Activated CD4-positive, alpha-beta memory T cell treated with anti-CD3 and anti-CD28 coated beads, Interleukin-2, amount 10 ng/mL, durations not matched to agents 7 days and 5 days (primary cell): ENCODE measurements at regions not wholly inside any gene's neighbourhood (a gene's known extent, or its start where the extent isn't known, plus 50 kb on each side); places are given as distances from the start of the nearest gene placed in this dataset.
A peak's percentile ranks its signal among the peaks of the same experiment; 100 is the strongest.

ENCODE experiments used
- CTCF ChIA-PET: fragments of 350-600 bp; sonication (Branson Sonifier 250); formaldehyde crosslinking; loops from one replicate; lab custom pipeline; 2021; ENCODE audit warnings: antibody characterized with exemption, inconsistent platforms; lab: Charles Lee
- POLR2A ChIA-PET: fragments of 350-600 bp; sonication (Branson Sonifier 250); formaldehyde crosslinking; loops from one replicate; lab custom pipeline; 2021; ENCODE audit warnings: antibody characterized with exemption; lab: Charles Lee
- DNase-seq: peaks from one replicate; pipeline ENCODE4 v3.0.0-alpha.2; 2020
- H3K27ac Mint-ChIP-seq: one replicate; pipeline ENCODE4 v1.8.0; 2021; ENCODE audit warnings: mild to moderate bottlenecking, mixed read lengths
- H3K27me3 Mint-ChIP-seq: one replicate; pipeline ENCODE4 v1.8.0; 2021; ENCODE audit warnings: mixed read lengths
- H3K36me3 Mint-ChIP-seq: one replicate; pipeline ENCODE4 v1.8.0; 2021; ENCODE audit warnings: low read depth, mixed read lengths
- H3K4me1 Mint-ChIP-seq: one replicate; pipeline ENCODE4 v1.8.0; 2021; ENCODE audit warnings: mixed read lengths
- H3K4me3 Mint-ChIP-seq: one replicate; pipeline ENCODE4 v1.8.0; 2021; ENCODE audit warnings: mild to moderate bottlenecking, mixed read lengths
- H3K9me3 Mint-ChIP-seq: one replicate; pipeline ENCODE4 v1.8.0; 2021; ENCODE audit warnings: mixed read lengths

DNA sequence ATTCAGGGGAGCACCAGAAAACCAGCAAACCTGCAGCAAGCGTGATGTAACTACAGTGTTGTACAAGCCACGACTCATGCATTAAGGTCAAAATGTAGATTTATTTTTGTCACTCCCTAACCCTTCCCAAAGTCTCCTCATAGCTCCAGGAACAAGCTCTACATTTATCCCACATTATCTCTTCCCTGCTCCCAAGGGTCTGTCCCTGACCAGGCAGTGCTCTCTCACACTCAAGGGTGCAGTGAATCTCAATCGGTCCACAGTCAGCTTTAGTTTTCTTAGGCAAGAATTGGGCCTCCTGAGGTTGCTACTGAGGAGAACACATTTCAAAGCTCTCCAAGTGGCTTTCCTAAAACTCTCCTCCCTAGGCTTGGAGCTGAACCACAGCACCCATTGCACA, 219.4 kb downstream of the NHLRC3 start:
- Mint-ChIP-seq H3K9me3 (no peaks in the 10 kb centered on the region), H3K36me3 (no peaks in the 10 kb centered on the region), H3K4me1 (peaks cover 11% of the 10 kb centered on the region), H3K27me3 (peaks cover 2% of the 10 kb centered on the region), H3K4me3 (no peak overlapping the region), H3K27ac (no peak overlapping the region)
- no peak for DNase-seq
- POLR2A ChIA-PET = no interaction called here
- CTCF ChIA-PET = no interaction called here

DNA sequence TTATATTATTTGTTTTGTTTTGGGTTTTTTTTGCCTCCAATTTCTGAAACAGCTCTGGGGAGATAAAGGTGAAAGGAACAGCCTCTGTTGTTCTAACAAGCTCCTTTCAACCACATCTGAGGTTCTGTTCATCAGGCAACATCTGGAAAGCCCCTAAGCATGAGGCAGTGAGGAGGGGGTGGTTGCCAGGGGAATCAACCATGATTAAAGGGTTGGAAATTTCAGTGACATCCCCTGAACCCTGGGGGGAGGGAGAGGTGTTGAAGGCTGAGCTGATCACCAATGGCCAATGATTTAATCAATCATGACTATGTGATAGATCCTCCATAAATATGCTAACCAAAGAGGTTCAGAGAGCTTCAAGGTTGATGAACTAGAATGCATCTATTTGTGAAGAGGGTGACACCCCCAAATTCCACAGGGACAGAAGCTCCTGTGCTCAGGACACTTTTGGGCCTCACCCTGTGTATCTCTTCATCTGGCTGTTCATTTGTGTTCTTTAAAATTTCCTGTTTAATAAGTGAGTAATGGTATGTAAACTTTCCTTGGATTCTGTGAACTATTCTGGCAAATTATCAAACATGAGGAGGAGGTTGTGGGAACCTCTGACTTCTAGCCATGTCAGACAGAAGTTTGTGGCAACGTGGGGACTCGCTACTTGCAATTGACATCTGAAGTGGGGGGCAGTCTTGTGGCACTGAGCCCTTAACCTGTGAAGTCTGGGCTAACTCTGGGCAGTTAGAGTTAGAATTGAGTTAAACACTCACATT, 221.3 kb downstream of the NHLRC3 start:
- Mint-ChIP-seq H3K27me3 (peaks cover 4% of the 10 kb centered on the region), H3K4me1 (peaks cover 11% of the 10 kb centered on the region), H3K9me3 (no peaks in the 10 kb centered on the region), H3K36me3 (no peaks in the 10 kb centered on the region), H3K4me3 (no peak overlapping the region), H3K27ac (no peak overlapping the region)
- no peak for DNase-seq
- POLR2A ChIA-PET = no interaction called here
- CTCF ChIA-PET = interaction anchor here (0.6 to 1.0 kb wide), 2 partner anchors 114 to 211 kb away, joined by 3 read pairs; no protein-coding TSS in a partner anchor

GRCh38 chr13:39263033-39263432, 224.8 kb downstream of the NHLRC3 start:
- no peaks in the 10 kb centered on the region for H3K9me3 Mint-ChIP-seq
- no peak overlapping the region for H3K27ac Mint-ChIP-seq
- H3K4me3 Mint-ChIP-seq = no peak overlapping the region
- H3K4me1 Mint-ChIP-seq = peaks cover 6% of the 10 kb centered on the region
- POLR2A ChIA-PET = no interaction called here
- peaks cover 4% of the 10 kb centered on the region for H3K27me3 Mint-ChIP-seq
- peak; percentile 38 for DNase-seq
- CTCF ChIA-PET = interaction anchor here (1.0 kb wide), 1 partner anchor 120 kb away, joined by 3 read pairs; no protein-coding TSS in a partner anchor
- H3K36me3 Mint-ChIP-seq = no peaks in the 10 kb centered on the region

GRCh38 chr13:39263531-39263930, 225.3 kb downstream of the NHLRC3 start:
- ChIA-PET CTCF (interaction anchor here (1.0 kb wide), 1 partner anchor 121 kb away, joined by 3 read pairs; no protein-coding TSS in a partner anchor), POLR2A (no interaction called here)
- Mint-ChIP-seq H3K27me3 (peaks cover 5% of the 10 kb centered on the region), H3K9me3 (no peaks in the 10 kb centered on the region), H3K27ac (no peak overlapping the region), H3K4me1 (peaks cover 6% of the 10 kb centered on the region), H3K36me3 (no peaks in the 10 kb centered on the region), H3K4me3 (no peak overlapping the region)
- DNase-seq = no peak

DNA sequence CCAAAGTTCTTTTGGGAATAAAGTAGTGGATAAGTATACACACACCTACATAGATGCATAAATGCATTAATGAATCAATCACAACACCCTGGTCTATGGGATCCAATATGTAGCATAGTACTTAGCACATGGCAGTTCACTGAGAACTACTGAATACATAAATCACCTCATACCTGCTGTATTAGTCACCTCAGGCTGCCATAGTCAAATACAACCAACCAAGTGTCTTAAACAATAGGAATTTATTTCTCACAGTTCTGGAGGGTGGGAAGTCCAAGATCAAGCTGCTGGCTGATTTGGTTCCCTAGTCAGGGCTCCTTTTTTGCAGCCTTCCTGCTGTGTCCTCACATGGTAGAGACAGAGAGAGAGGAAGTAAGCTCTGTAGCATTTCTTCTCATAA, 228.2 kb downstream of the NHLRC3 start:
- no peaks in the 10 kb centered on the region for H3K36me3 Mint-ChIP-seq
- peaks cover 10% of the 10 kb centered on the region for H3K27me3 Mint-ChIP-seq
- H3K9me3 Mint-ChIP-seq = no peaks in the 10 kb centered on the region
- ChIA-PET POLR2A (no interaction called here), CTCF (no interaction called here)
- H3K4me1 Mint-ChIP-seq = no peaks in the 10 kb centered on the region
- H3K27ac Mint-ChIP-seq = no peak overlapping the region
- no peak overlapping the region for H3K4me3 Mint-ChIP-seq
- DNase-seq = no peak

- H3K27me3 Mint-ChIP-seq = peaks cover 8% of the 10 kb centered on the region
- no peaks in the 10 kb centered on the region for H3K4me1 Mint-ChIP-seq
- no peak overlapping the region for H3K4me3 Mint-ChIP-seq
- POLR2A ChIA-PET = no interaction called here
- no peaks in the 10 kb centered on the region for H3K9me3 Mint-ChIP-seq
- H3K36me3 Mint-ChIP-seq = no peaks in the 10 kb centered on the region
- H3K27ac Mint-ChIP-seq = no peak overlapping the region
- DNase-seq = no peak
- CTCF ChIA-PET = interaction anchor here (1.2 kb wide), 1 partner anchor 124 kb away, joined by 3 read pairs; no protein-coding TSS in a partner anchor
Measured at GRCh38 chr13:39268398-39268797, 230.1 kb downstream of the NHLRC3 start.

DNA sequence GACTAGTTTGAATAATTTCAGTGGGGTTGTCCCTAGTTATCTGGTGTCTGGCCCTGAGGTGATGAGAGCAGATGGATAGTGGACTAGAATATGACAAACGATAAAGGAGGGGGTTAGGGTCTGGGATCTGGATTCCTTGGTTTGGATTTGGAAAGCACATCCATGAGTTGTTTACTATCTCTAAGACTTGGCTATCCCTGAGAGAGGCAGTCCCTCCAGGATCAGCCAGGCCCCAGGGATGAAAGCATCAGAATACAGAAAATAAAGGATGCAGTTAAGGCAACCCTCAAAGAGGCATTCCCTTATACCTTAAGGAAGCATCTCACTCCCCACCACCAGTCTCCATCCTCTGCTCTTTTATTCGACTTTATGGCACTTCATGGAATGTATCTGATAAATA, 230.7 kb downstream of the NHLRC3 start:
- ChIA-PET POLR2A (no interaction called here), CTCF (interaction anchor here (1.2 kb wide), 1 partner anchor 124 kb away, joined by 3 read pairs; no protein-coding TSS in a partner anchor)
- no peak overlapping the region for H3K27ac Mint-ChIP-seq
- no peaks in the 10 kb centered on the region for H3K4me1 Mint-ChIP-seq
- H3K4me3 Mint-ChIP-seq = no peak overlapping the region
- H3K36me3 Mint-ChIP-seq = no peaks in the 10 kb centered on the region
- H3K27me3 Mint-ChIP-seq = peaks cover 10% of the 10 kb centered on the region
- no peak for DNase-seq
- no peaks in the 10 kb centered on the region for H3K9me3 Mint-ChIP-seq

DNA sequence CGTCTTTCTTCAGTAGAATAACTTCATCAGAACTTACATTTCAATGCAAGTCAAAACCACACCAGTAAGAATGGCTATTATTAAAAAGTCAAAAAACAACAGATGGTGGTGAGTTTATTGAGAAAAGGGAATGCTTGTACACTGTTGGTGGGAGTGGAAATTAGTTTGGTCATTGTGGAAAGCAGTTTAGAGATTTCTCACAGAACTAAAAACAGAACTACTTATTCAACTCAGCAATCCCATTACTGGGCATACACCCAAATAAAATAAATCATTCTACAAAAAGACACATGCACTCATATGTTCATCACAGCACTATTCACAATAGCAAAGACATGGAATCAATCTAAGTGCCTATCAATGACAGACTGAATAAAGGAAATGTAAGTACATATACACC, 231.2 kb downstream of the NHLRC3 start:
- Mint-ChIP-seq H3K36me3 (no peaks in the 10 kb centered on the region), H3K4me1 (no peaks in the 10 kb centered on the region), H3K4me3 (no peak overlapping the region), H3K9me3 (no peaks in the 10 kb centered on the region), H3K27ac (no peak overlapping the region), H3K27me3 (peaks cover 10% of the 10 kb centered on the region)
- ChIA-PET CTCF (no interaction called here), POLR2A (no interaction called here)
- DNase-seq = no peak

DNA sequence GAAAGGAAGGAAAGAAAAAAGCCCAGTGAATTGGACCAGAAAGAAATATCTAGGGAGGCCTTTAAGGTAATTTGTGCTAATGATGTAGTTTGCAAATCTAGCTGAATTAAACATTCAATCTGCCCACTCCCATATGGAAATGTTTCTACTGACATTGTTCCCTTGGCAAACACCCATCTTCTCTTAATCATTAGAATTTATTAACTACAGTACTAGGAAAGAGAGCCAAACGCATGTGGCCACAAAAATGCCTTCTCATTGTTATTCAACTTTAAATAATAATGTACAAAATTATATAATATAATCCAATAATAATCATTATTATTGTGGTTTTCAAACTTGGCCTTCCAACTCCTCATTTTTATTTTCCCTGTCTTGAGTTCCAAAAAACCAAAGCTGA, 234.7 kb downstream of the NHLRC3 start:
- Mint-ChIP-seq H3K9me3 (no peaks in the 10 kb centered on the region), H3K27me3 (peaks cover 17% of the 10 kb centered on the region), H3K27ac (no peak overlapping the region), H3K4me1 (no peaks in the 10 kb centered on the region), H3K4me3 (no peak overlapping the region), H3K36me3 (no peaks in the 10 kb centered on the region)
- no peak for DNase-seq
- CTCF ChIA-PET = no interaction called here
- POLR2A ChIA-PET = no interaction called here

- CTCF ChIA-PET = no interaction called here
- Mint-ChIP-seq H3K27ac (no peak overlapping the region), H3K27me3 (peaks cover 15% of the 10 kb centered on the region), H3K9me3 (no peaks in the 10 kb centered on the region), H3K4me3 (no peak overlapping the region), H3K36me3 (no peaks in the 10 kb centered on the region), H3K4me1 (no peaks in the 10 kb centered on the region)
- POLR2A ChIA-PET = no interaction called here
- DNase-seq = no peak
Measured at GRCh38 chr13:39273953-39274738, 235.9 kb downstream of the NHLRC3 start.

- CTCF ChIA-PET = no interaction called here
- H3K36me3 Mint-ChIP-seq = no peaks in the 10 kb centered on the region
- H3K27me3 Mint-ChIP-seq = peaks cover 11% of the 10 kb centered on the region
Measured at GRCh38 chr13:39274739-39275325, 236.6 kb downstream of the NHLRC3 start.

DNA sequence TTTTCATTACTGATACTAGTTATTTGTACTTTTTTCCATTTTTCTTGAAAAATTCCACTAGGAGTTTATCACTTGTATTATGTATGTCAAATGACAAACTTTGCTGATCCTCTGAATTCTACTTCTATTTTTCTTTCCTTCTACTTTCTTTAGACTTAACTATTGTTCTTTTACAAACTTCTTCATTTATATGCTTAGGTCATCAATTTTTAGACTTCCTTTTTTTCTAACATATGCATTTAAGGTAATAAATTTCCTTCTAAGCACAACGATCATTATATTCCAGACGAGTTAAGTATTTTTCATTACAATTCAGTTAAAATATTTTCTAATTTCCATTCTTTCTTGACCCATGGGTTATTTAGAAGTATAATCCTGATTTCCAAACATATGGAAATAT, 240.8 kb downstream of the NHLRC3 start:
- H3K4me1 Mint-ChIP-seq = no peaks in the 10 kb centered on the region
- POLR2A ChIA-PET = no interaction called here
- H3K4me3 Mint-ChIP-seq = no peak overlapping the region
- H3K36me3 Mint-ChIP-seq = no peaks in the 10 kb centered on the region
- peaks cover 14% of the 10 kb centered on the region for H3K27me3 Mint-ChIP-seq
- H3K27ac Mint-ChIP-seq = no peak overlapping the region
- no peaks in the 10 kb centered on the region for H3K9me3 Mint-ChIP-seq
- CTCF ChIA-PET = no interaction called here
- DNase-seq = no peak

More at GRCh38 chr13:39274739-39275325, 236.6 kb downstream of the NHLRC3 start:
- DNase-seq = no peak
- Mint-ChIP-seq H3K9me3 (no peaks in the 10 kb centered on the region), H3K27ac (no peak overlapping the region), H3K4me1 (no peaks in the 10 kb centered on the region), H3K4me3 (no peak overlapping the region)
- POLR2A ChIA-PET = no interaction called here

DNA sequence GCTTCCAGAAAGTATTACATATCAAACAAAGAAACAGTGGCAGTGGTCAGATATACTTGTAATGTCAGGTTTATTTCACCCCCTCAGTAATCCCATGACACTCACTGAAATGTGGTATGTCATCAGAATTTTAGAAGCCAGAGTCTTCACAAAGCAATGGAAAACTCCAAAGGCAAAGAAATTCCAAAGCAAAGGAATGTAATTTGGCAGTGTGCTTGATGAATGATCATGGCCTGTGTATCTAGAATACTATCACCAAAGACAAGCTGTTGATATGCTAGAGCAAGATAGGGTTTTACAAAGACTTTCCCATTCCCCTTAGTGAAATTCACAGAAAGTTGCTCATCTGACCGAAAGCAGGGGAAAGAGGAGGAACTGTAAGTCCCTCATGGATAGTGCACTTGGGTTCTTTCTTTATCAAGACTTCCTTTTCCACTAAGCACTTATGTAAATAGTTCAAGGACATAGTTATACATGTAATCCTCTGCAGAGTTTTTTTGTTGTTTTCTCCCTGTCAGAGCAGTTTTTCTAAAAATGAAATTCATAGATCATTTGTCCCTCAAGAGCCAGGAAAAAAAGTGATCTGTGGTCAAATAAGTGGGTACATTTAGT, 243.4 kb downstream of the NHLRC3 start:
- POLR2A ChIA-PET = no interaction called here
- Mint-ChIP-seq H3K27me3 (peaks cover 10% of the 10 kb centered on the region), H3K4me1 (no peaks in the 10 kb centered on the region), H3K27ac (no peak overlapping the region), H3K36me3 (no peaks in the 10 kb centered on the region), H3K4me3 (no peak overlapping the region), H3K9me3 (peaks cover under 1% of the 10 kb centered on the region)
- CTCF ChIA-PET = no interaction called here
- no peak for DNase-seq
